ENCODE measurements at regions not wholly inside any gene's neighbourhood (a gene's known extent, or its start where the extent isn't known, plus 50 kb on each side); places are given as distances from the start of the nearest gene placed in this dataset.
A peak's percentile ranks its signal among the peaks of the same experiment; 100 is the strongest.
"Not testable (repeated sequence)": the region's sequence is repeated elsewhere in the genome, so short reads cannot be mapped to it uniquely, and the experiment has no call there.

- TF ChIP-seq, protein P1, sequence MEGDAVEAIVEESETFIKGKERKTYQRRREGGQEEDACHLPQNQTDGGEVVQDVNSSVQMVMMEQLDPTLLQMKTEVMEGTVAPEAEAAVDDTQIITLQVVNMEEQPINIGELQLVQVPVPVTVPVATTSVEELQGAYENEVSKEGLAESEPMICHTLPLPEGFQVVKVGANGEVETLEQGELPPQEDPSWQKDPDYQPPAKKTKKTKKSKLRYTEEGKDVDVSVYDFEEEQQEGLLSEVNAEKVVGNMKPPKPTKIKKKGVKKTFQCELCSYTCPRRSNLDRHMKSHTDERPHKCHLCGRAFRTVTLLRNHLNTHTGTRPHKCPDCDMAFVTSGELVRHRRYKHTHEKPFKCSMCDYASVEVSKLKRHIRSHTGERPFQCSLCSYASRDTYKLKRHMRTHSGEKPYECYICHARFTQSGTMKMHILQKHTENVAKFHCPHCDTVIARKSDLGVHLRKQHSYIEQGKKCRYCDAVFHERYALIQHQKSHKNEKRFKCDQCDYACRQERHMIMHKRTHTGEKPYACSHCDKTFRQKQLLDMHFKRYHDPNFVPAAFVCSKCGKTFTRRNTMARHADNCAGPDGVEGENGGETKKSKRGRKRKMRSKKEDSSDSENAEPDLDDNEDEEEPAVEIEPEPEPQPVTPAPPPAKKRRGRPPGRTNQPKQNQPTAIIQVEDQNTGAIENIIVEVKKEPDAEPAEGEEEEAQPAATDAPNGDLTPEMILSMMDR (IDR thresholded peaks at IDR 0.05; ENCODE audit: low read length, missing control alignments) = no peak
- H3K4me3 ChIP-seq (replicated peaks; ENCODE audit: low read depth, low read length) = no peak overlapping the region
- DNase-seq (ENCODE audit: low read depth) = no peak
Measured at GRCh38 chr7:89605362-89605761, 548.9 kb upstream of the STEAP1 start.

DNA sequence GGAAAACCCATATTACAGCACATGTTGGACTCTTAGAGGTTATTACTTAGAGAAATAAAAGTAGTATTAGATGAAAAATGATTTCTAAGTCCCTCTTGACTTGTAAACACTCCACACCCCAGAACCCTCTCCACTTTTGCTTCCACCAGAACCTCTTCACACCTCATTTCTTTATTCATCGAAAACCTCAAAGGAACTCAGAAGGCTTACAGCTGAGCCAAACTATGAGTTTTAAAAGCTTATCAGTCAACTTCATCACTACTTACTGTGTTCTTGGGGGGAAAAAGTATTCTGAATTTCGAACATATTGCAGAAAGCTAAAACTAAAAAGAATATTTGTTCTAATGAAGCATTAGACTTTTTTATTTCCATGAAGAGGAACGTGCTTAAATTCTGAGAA, 547.8 kb upstream of the STEAP1 start:
- H3K4me3 ChIP-seq (replicated peaks; ENCODE audit: low read depth, low read length) = no peak overlapping the region
- no peak for DNase-seq (ENCODE audit: low read depth)
- TF ChIP-seq, protein P1 (IDR thresholded peaks at IDR 0.05; ENCODE audit: low read length, missing control alignments) = no peak

DNA sequence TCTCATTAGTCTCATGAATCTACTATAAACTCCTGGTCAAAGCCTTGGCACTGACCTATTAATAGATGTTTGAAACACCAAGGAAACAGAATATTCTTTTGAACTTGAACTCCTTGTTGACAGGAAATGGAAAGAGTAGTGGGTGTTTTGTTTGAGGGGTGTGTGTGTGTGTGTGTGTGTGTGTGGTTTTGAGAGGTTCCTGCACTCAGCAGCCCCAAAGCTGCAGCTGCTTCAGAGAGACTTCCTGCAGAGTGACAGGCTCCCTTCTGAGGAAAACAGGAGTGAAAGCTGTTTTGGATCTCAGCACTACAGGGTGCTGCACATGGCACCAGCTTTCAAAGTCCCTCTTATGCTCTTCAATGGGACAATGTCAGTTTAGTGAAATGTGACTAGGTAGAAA, 546.5 kb upstream of the STEAP1 start:
- no peak for DNase-seq (ENCODE audit: low read depth)
- TF ChIP-seq, protein P1 (IDR thresholded peaks at IDR 0.05; ENCODE audit: low read length, missing control alignments) = no peak
- no peak overlapping the region for H3K4me3 ChIP-seq (replicated peaks; ENCODE audit: low read depth, low read length)

DNA sequence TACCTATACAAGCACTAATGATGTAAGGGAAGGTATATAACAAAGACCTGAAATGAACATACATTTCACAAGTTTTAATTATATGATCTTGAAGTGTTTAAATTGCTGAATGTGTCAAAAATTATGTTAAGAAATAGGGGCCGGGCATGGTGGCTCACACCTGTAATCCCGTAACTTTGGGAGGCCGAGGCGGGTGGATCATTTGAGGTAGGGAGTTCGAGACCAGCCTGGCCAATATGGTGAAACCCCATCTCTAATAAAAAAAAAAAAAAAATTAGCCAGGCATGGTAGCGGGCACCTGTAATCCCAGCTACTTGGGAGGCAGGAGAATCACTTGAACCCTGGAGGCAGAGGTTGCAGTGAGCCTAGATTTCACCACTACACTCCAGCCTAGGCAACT, 537.4 kb upstream of the STEAP1 start:
- not testable (repeated sequence) for H3K4me3 ChIP-seq (replicated peaks; ENCODE audit: low read depth, low read length); DNase-seq (ENCODE audit: low read depth)

GRCh38 chr7:89618274-89618673, 536.0 kb upstream of the STEAP1 start:
- TF ChIP-seq, protein P1 (IDR thresholded peaks at IDR 0.05; ENCODE audit: low read length, missing control alignments) = no peak
- no peak for DNase-seq (ENCODE audit: low read depth)
- H3K4me3 ChIP-seq (replicated peaks; ENCODE audit: low read depth, low read length) = no peak overlapping the region

DNA sequence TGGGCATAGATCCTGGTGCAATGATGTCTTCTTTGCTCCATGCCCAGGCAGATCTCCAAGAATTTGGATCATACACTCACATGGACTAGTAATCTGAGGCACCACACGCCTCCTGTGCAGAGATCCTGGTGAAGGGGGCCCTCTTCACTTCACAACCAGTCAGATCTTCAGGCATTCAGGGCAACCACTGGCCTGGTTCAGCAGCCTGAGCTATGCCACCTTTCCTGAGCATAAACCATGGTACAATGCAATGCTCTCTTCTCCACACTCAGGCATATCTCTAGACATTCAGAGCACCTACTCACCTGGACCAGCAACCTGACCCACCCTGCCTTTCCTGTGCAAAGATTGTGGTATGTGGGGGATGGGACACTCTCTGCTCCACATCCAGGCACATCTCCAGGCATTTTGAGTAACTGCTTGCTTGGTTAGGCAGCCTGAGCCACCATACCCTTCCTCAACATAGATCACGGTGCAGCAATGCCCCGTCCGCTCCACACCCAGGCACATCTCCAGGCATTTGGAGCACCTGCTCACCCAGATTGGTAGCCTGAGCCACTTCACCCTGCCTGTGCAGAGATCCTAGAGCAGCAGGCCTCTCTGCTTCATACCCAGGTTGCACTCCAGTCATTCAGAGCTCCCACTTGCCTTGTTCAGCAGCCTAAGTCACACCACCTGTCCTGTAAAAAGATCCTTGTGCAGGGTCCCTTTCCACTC, 532.2 kb upstream of the STEAP1 start:
- TF ChIP-seq, protein P1 (IDR thresholded peaks at IDR 0.05; ENCODE audit: low read length, missing control alignments) = no peak
- no peak for DNase-seq (ENCODE audit: low read depth)
- H3K4me3 ChIP-seq (replicated peaks; ENCODE audit: low read depth, low read length) = no peak overlapping the region

DNA sequence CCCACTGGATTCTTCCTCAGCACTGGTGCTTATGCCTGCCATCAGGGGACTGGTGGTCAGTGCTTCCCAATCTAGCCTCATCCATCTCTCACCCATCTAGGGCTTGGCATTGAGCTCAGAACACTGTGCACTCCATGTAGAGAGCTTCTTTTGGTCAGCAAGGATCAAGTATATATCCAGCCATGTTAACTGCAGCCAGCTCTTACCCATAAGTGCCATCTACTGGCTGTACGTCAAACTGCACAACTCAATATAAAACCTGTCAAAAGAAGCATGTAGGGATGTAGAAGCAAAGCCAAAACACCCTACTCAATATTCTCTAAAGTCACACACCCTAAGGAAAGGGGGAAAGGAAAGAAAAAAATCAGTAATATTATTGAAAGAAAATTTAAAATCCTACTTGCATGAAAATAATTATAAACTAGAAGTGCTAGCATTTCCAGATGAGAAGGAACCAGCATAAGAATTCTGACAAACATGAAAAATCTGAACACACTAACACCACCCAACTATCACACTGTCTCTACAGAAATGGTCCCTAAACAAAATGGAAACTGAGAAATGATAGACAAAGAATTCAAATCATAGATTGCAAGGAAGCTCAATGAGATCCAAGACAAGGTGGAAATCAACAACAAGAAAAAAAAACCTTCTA, 531.1 kb upstream of the STEAP1 start:
- peak; percentile 56 for DNase-seq (ENCODE audit: low read depth)
- no peak overlapping the region for H3K4me3 ChIP-seq (replicated peaks; ENCODE audit: low read depth, low read length)

DNA sequence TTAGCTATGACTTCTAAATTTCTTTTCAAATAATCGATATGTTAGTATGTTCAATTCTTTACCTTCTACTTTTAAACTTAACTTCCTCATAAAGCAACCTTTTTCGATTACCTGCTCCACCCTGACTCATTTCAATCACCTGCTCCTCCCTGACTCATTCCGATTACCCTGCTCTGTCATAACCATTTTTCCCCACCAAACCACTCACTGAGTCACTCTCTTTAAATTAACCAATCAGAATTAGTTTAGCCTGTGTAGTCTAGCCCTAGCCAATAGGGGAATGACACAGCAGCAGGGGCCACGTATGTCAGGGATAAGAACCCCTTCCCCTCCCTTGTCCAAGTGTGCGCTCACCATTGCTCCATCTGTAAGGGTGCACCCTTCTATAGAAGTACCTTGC, 530.1 kb upstream of the STEAP1 start:
- DNase-seq (ENCODE audit: low read depth); H3K4me3 ChIP-seq (replicated peaks; ENCODE audit: low read depth, low read length): not testable (repeated sequence)

More for the DNA sequence above, 531.1 kb upstream of the STEAP1 start:
- TF ChIP-seq, protein P1 (IDR thresholded peaks at IDR 0.05; ENCODE audit: low read length, missing control alignments) = peak; percentile 80

Measured in fibroblast of pulmonary artery (primary cell).